Neural progenitor cell (in vitro differentiated cells): ENCODE measurements at regions not wholly inside any gene's neighbourhood (a gene's known extent, or its start where the extent isn't known, plus 50 kb on each side); places are given as distances from the start of the nearest gene placed in this dataset.

ENCODE experiments used
- EZH2 ChIP-seq: fragments of 200-600 bp; sonication (generic); IDR thresholded peaks from 2 replicates; pipeline ENCODE4 v1.6.1; 2017; ENCODE audit warnings: antibody characterized with exemption, mild to moderate bottlenecking, moderate library complexity
- EZH2phosphoT487 ChIP-seq: fragments of 200-600 bp; sonication (generic); IDR thresholded peaks from 2 replicates; pipeline ENCODE4 v1.6.1; 2017; ENCODE audit warnings: antibody characterized with exemption
- TF ChIP-seq, protein P1 (sequence below): fragments of 200-600 bp; sonication (generic); IDR thresholded peaks from 2 replicates; pipeline ENCODE4 v1.5.1; 2017; ENCODE audit warnings: antibody characterized with exemption, mild to moderate bottlenecking

GRCh38 chr5:33195431-33196165, 245.2 kb upstream of the TARS1 start:
- TF ChIP-seq, protein P1, sequence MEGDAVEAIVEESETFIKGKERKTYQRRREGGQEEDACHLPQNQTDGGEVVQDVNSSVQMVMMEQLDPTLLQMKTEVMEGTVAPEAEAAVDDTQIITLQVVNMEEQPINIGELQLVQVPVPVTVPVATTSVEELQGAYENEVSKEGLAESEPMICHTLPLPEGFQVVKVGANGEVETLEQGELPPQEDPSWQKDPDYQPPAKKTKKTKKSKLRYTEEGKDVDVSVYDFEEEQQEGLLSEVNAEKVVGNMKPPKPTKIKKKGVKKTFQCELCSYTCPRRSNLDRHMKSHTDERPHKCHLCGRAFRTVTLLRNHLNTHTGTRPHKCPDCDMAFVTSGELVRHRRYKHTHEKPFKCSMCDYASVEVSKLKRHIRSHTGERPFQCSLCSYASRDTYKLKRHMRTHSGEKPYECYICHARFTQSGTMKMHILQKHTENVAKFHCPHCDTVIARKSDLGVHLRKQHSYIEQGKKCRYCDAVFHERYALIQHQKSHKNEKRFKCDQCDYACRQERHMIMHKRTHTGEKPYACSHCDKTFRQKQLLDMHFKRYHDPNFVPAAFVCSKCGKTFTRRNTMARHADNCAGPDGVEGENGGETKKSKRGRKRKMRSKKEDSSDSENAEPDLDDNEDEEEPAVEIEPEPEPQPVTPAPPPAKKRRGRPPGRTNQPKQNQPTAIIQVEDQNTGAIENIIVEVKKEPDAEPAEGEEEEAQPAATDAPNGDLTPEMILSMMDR: no peak
- no peak for TF ChIP-seq EZH2
- no peak for TF ChIP-seq EZH2phosphoT487
